DND-41 (cell line): ENCODE measurements at regions not wholly inside any gene's neighbourhood (a gene's known extent, or its start where the extent isn't known, plus 50 kb on each side); places are given as distances from the start of the nearest gene placed in this dataset.

Source experiments
- CTCF ChIP-seq: IDR thresholded peaks from 2 replicates; pipeline ENCODE4 v1.5.1; 2012; ENCODE audit warnings: borderline replicate concordance, low read length, moderate library complexity, mild to moderate bottlenecking; ENCODE audit not compliant: poor library complexity, severe bottlenecking; ENCODE audit errors: extremely low read depth
- EZH2 ChIP-seq: IDR thresholded peaks from 3 replicates; pipeline ENCODE4 v1.6.1; 2012; ENCODE audit warnings: borderline replicate concordance, low read depth, mild to moderate bottlenecking, moderate library complexity, low read length, inconsistent platforms; ENCODE audit not compliant: severe bottlenecking

GRCh38 chr5:9889511-9889910, 259.4 kb upstream of the TAS2R1 start:
- TF ChIP-seq CTCF (no peak), EZH2 (no peak)
